LoVo (cell line): ENCODE measurements at regions not wholly inside any gene's neighbourhood (a gene's known extent, or its start where the extent isn't known, plus 50 kb on each side); places are given as distances from the start of the nearest gene placed in this dataset.
"Not testable (repeated sequence)": the region's sequence is repeated elsewhere in the genome, so short reads cannot be mapped to it uniquely, and the experiment has no call there.

Experiments
- DNase-seq: peaks from one replicate; pipeline ENCODE4 v3.0.0-alpha.2; 2016; ENCODE audit warnings: low spot score

DNA sequence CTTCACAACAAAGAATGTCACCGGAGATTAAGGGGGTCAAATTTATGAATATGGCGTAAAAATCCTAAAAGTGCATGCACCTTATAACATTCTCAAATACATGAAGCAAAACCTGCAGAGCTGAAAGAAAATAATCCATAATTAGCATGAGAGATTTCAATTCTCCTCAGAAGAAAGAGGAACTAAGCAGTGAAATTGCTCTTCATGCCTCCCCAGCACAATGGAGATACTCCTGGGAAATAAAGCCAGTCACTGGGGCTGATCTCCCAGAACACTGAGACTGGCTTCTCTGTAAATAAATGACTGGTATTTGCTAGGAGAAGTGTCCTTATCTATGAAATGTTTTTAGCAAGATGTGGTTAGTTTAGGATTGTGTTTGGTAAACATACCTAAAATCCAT lies 68.1 kb downstream of the GOLGA6L6 start:
- not testable (repeated sequence) for DNase-seq

DNA sequence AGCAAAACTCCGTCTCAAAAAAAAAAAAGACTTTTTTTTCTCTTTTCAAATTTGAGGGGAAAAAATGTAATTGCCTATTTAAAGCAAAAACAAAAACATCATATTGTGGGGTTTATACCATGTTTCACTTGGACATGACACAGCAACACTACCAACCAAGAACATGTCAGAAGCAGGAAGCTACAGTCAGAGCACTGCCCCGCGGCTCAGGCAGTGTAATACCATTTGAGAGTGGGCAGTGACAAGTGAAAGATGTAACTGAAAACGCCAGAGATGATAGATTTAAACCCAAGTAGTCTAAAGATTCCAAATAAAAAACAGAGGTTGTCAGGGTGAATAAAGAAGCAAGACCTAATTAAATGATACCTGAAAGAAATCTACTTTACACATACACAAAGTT lies 68.6 kb downstream of the GOLGA6L6 start:
- DNase-seq: not testable (repeated sequence)

GRCh38 chr15:20470810-20471209 lies 70.8 kb downstream of the GOLGA6L6 start:
- not testable (repeated sequence) for DNase-seq

- DNase-seq: not testable (repeated sequence)
Measured at GRCh38 chr15:20441138-20441537, 100.5 kb downstream of the GOLGA6L6 start.

GRCh38 chr15:20440390-20440789 lies 101.2 kb downstream of the GOLGA6L6 start:
- not testable (repeated sequence) for DNase-seq

DNA sequence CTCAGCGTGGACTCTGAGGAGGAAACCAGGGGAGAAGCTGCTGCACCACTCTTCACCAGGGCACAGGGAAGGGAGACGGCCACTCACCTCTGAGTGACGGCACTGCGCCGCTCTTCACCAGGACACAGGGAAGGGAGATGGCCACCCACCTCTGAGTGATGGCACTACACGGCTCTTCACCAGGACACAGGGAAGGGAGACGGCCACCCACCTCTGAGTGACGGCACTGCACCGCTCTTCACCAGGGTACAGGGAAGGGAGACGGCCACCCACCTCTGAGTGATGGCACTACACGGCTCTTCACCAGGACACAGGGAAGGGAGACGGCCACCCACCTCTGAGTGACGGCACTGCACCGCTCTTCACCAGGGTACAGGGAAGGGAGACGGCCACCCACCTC lies 102.5 kb downstream of the GOLGA6L6 start:
- not testable (repeated sequence) for DNase-seq

DNA sequence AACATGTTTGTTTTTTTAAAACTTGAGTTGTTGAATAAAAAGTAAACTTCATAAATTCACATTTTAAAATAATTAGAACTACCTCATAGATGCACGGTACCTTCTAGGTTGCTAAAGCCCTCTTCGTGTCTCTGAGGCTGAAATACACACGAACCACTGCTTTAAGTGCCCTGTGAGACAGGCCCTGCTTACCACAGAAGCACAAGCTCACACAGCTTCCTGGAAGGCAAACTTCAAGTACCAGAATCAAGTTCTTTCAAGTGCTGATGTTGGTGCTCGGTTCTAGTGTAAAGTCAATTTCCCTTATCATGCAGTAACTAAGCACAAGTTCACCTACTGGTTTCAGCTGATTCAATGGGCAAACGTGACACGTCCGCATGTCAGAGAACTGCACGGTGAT lies 103.3 kb downstream of the GOLGA6L6 start:
- not testable (repeated sequence) for DNase-seq

GRCh38 chr15:20433468-20433867 lies 108.1 kb downstream of the GOLGA6L6 start:
- DNase-seq: not testable (repeated sequence)

DNA sequence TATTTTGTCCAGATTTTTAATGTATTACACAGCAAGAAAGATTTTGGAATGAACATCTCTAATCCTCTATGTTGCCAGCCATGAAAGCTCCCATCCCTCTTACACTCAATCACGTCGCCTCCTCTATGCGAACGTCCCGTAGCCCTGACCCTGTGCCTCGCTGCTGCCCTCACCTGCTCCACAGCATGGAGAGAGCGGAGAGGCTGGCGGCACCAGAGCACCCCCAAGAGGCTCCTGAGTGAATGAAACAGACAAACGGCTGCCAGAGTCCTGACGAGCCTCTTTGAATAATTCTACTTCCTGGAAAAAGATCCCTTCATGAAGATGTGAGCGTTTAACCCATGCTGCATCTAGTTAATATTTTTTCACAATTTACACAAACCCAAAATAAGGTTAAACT lies 111.1 kb downstream of the GOLGA6L6 start:
- DNase-seq: not testable (repeated sequence)

DNA sequence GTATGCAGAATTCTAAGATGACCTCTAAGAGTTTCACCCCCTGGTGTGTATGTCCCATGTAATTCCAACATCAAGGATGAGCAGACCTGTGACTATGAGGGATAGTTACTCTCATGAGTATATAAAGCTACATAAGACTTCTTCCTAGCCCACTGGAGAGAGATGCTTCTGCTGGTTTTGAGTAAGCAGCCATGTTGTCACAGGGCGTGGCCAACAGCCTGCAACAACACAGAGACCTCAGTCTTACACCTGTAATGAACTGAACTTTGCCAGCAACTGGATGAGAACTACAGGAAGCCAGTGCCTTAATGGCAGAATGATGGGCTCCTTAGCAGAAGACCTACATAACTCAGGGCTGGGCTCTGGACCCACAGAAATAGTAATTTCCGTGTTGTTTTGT lies 120.9 kb downstream of the GOLGA6L6 start:
- DNase-seq: not testable (repeated sequence)

GRCh38 chr15:20416618-20417017 lies 125.0 kb downstream of the GOLGA6L6 start:
- not testable (repeated sequence) for DNase-seq

DNA sequence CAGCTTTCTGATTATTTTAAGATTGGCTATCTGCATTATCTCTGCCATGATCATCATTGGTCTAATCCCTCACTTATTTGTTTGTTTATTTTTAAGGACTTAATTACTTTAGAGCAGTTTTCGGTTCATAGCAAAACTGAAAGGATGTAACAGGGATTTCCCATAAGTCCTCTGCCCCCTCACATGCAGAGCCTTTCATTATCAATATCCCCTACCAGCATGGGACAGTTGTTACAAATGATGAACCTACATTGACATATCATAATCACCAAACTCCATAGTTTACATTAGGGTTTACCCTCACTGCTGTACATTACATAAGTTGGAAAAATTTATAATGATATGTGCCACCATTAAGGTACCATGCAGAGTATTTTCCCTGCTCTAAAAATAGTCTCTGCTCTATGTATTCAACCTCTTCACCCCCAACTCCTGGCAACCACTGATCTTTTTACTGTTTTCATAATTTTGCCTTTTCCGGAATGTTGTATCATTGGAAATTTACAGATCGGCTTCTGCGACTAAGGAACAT lies 131.9 kb downstream of the GOLGA6L6 start:
- DNase-seq: not testable (repeated sequence)

GRCh38 chr15:20409247-20409646 lies 132.4 kb downstream of the GOLGA6L6 start:
- DNase-seq: no peak

DNA sequence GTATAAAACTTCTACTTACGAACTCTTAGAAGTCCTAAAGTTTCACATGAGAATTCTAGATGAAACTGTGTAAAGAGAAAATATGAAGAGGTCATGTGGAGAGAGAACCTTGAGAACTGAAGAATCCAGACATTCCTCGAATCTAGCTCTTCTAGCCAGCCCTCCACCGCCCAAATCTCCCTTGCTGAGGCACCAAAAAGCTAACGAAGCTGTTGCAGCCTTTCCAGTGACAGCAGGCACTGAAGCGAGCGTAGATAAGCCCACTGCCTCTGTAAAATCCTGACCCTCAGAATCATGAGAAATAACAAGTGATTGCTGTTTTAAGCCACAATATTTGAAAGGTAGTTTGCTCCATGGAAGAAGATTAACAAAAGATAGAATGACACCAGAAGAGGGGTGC lies 134.0 kb downstream of the GOLGA6L6 start:
- DNase-seq: no peak

DNA sequence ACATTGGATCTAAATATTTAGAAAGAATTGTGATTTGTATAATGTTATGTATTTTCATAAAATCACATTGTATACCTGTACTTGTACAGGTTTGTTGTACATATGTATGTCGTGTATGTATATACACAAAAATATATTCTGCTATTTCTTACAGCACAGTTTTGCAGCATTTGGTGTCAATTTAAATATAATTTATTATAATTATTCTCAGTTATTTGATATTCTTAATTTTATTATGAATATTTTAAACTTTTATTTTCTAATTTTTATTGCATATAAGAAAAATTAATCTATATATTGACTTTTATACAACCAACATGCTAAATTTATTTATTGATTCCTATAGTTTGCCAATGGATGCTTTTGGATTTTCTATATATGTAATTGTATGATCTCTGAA lies 137.0 kb downstream of the GOLGA6L6 start:
- not testable (repeated sequence) for DNase-seq

DNA sequence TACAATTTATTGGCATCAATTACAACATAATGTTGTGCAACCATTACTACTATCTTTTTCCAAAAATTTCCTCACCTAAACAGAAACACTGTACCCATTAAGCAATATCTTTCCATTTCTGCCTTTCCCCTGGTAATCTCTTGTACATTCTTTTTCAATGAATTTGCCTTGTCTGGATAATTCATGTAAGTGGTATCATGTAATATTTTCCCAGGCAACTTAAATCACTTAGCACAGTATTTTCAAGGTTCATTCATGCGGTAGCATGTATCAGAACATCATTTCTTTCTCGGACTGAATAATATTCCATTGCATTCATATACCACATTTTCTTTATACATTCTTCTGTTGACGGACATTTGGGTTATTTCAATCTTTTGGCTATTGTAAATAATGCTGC lies 139.0 kb downstream of the GOLGA6L6 start:
- not testable (repeated sequence) for DNase-seq

GRCh38 chr15:20401058-20401457 lies 140.5 kb downstream of the GOLGA6L6 start:
- not testable (repeated sequence) for DNase-seq

GRCh38 chr15:20398680-20399079 lies 142.9 kb downstream of the GOLGA6L6 start:
- DNase-seq: not testable (repeated sequence)

DNA sequence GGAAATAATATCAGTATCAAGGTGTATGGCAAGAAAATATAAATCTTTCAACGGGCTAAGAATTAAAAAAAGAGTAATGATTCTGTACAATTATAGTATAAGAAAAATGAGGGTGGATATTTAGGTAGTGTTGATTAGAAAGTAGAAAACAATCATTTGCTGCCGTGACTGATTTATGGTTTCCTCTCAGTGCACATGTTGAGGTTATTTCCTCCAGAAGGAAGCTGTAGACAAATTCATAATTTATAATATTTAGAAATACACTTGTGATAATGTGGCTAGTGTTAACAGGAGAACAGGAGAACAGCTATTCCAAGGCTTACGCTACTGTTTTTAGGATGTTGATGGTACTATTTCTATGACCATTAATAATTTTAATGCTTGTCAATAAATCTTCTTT lies 153.4 kb downstream of the GOLGA6L6 start:
- not testable (repeated sequence) for DNase-seq

GRCh38 chr15:20386198-20386597 lies 155.4 kb downstream of the GOLGA6L6 start:
- no peak for DNase-seq

DNA sequence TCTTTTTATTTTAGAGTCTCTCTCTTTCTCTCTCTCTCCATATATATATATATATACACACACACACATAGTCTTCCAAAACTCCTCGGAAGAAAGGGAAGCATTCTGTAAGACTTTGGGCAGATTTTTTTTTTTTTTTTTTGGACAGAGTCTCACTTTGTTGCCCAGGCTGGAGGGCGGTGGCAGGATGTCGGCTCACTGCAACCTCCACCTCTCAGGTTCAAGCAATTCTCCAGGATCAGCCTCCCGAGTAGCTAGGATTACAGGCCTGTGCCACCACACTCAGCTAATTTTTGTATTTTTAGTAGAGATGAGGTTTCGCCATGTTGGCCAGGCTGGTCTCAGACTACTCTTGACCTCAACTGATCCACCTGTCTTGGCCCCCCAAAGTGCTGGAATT lies 161.4 kb downstream of the GOLGA6L6 start:
- DNase-seq: not testable (repeated sequence)

GRCh38 chr15:20376872-20377271 lies 164.7 kb downstream of the GOLGA6L6 start:
- DNase-seq: no peak

DNA sequence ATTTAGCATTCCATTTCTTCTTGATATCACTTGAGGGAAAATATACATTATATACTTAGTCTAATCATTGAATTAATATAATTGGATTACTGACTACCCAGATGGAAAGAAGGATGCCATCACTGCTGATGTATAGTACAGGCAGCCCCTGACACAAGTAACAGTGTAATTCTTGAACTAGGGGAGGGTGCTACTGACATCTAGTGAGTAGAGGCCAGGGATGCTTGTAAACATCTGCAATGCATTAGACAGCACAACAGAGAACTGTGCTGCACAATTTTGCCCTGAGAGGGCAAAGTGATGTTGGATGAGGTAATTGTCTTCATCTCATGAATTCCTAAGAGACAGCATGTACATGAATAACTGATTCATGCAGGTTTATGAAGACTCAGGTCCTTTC lies 169.2 kb downstream of the GOLGA6L6 start:
- DNase-seq: not testable (repeated sequence)

- no peak for DNase-seq
Measured at GRCh38 chr15:20369500-20369899, 172.1 kb downstream of the GOLGA6L6 start.
